ENCODE measurements at regions not wholly inside any gene's neighbourhood (a gene's known extent, or its start where the extent isn't known, plus 50 kb on each side); places are given as distances from the start of the nearest gene placed in this dataset.
A peak's percentile ranks its signal among the peaks of the same experiment; 100 is the strongest.

DNA sequence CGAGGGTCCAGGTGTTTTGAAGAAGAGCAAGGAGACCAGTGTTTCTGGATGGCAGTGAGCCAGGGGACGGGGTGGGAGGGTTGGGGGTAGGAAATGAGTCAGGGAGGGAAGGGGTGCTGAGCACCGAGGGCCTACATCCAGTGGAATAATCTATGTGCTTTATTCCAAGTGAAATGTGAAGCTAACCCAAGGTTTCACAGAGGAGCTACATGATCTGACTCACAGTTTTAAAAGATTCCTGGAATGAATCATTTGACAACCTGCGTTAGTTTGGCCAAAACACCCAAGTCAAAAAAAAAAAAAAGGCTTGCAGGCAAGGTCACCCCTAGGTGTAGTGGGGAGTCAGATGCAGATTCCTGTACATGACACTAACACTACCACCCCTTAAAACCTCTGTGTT is 419.7 kb upstream of the MEX3C start:
- Histone ChIP-seq H3K4me3 (ENCODE audit: low read length in 3 of 3) (no peak overlapping the region), H3K27me3 (ENCODE audit: control insufficient read depth in 3 of 3, insufficient read depth in 3 of 3, low read length in 3 of 3) (peaks cover 3 to 8% (median 5%) of the 10 kb centered on the region in 3 donors), H3K9me3 (ENCODE audit: control insufficient read depth in 3 of 3, low read length in 3 of 3) (no peaks in the 10 kb centered on the region), H3K27ac (ENCODE audit: low read depth, low read length) (no peak overlapping the region), H3K4me1 (ENCODE audit: control insufficient read depth in 3 of 3, insufficient read depth in 3 of 3, low read length in 3 of 3) (no peaks in the 10 kb centered on the region), H3K36me3 (ENCODE audit: control insufficient read depth in 3 of 3, insufficient read depth in 3 of 3, low read length in 3 of 3) (no peaks in the 10 kb centered on the region), H3K9ac (ENCODE audit: low read depth in 1 of 3, low read length in 3 of 3) (no peak overlapping the region)

DNA sequence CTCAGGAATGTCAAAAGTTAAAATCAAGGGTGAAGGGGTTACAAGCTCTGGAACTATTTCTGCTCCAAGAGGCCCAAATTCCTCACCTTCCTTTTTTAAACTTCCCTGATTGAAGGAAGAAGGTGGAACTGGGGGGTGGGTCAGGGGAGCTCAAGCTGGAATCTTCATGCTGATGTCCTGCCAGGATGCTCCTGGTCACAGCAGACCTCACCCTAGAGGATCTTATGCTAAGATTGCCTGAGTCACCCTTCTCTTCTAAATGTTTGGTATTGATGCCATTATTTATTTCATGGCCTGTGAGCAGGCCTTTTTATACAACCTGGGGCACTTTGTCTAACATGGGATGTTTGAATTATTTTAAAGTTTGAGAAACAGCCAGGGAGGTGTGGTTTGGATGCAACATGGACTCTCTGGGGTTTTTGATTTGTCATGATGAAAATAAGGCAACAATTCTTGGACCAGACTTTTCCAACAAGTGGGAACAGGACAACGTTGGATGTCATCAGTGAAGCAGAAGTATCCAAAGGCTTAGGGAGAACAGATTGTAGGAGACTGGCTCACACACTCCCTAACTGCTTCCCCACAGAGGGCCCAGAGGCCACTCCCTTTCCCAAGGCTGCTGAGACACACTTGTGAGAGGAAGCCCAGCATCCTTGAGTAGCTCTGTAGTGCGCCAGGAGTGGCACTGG is 420.2 kb upstream of the MEX3C start:
- H3K4me3 ChIP-seq (ENCODE audit: low read length in 3 of 3) = no peak overlapping the region
- no peaks in the 10 kb centered on the region for H3K9me3 ChIP-seq (ENCODE audit: control insufficient read depth in 3 of 3, low read length in 3 of 3)
- no peak overlapping the region for H3K27ac ChIP-seq (ENCODE audit: low read depth, low read length)
- no peaks in the 10 kb centered on the region for H3K4me1 ChIP-seq (ENCODE audit: control insufficient read depth in 3 of 3, insufficient read depth in 3 of 3, low read length in 3 of 3)
- no peak overlapping the region for H3K9ac ChIP-seq (ENCODE audit: low read depth in 1 of 3, low read length in 3 of 3)
- H3K36me3 ChIP-seq (ENCODE audit: control insufficient read depth in 3 of 3, insufficient read depth in 3 of 3, low read length in 3 of 3) = no peaks in the 10 kb centered on the region
- H3K27me3 ChIP-seq (ENCODE audit: control insufficient read depth in 3 of 3, insufficient read depth in 3 of 3, low read length in 3 of 3) = peaks cover 3 to 12% (median 7%) of the 10 kb centered on the region in 3 donors

- Histone ChIP-seq H3K4me1 (ENCODE audit: control insufficient read depth in 3 of 3, insufficient read depth in 3 of 3, low read length in 3 of 3) (no peaks in the 10 kb centered on the region), H3K27ac (ENCODE audit: low read depth, low read length) (no peak overlapping the region), H3K9ac (ENCODE audit: low read depth in 1 of 3, low read length in 3 of 3) (no peak overlapping the region), H3K9me3 (ENCODE audit: control insufficient read depth in 3 of 3, low read length in 3 of 3) (no peaks in the 10 kb centered on the region), H3K36me3 (ENCODE audit: control insufficient read depth in 3 of 3, insufficient read depth in 3 of 3, low read length in 3 of 3) (no peaks in the 10 kb centered on the region), H3K27me3 (ENCODE audit: control insufficient read depth in 3 of 3, insufficient read depth in 3 of 3, low read length in 3 of 3) (peaks cover 3 to 16% (median 11%) of the 10 kb centered on the region in 3 donors), H3K4me3 (ENCODE audit: low read length in 3 of 3) (no peak overlapping the region)
These were observed 421.8 kb upstream of the MEX3C start for GRCh38 chr18:51619283-51619682.

DNA sequence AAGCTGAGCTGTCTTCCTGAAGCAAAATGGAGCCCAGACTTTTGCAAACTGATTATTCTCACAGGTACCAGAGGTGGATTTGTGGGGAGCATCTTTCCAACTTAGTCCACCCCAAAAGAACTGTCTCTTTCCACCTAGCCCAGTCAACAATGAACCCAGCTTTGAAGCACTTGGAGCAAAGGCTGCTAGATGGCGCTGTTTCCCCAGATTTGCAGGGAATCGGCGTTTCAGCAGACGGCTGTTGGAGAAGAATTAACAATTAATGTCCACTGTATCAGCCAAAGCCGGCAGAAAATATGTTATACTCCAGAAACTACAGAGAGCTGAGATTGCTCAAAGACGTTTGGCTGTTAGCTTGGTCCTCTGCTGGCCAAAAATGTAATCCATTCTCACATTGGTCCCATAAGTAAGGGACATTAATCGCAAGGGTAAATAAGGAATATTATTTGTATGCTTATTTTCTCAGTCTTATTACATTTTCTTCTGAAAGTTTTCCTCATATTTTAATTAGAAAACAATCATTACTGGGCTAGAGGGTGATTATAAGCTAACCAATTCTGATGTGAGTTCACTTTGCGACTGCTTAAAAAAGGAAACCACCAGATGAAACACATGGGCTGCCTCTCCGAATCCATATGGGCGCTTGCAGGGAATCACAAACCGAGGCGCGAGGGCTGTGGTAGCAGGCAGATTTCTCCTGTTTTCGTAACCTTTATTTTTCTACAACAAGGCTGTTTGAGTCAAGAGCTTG is 423.8 kb upstream of the MEX3C start:
- Histone ChIP-seq H3K4me3 (ENCODE audit: low read length in 3 of 3) (peak overlapping the region in 1 of 3 donors; percentile 37), H3K36me3 (ENCODE audit: control insufficient read depth in 3 of 3, insufficient read depth in 3 of 3, low read length in 3 of 3) (no peaks in the 10 kb centered on the region), H3K9me3 (ENCODE audit: control insufficient read depth in 3 of 3, low read length in 3 of 3) (no peaks in the 10 kb centered on the region), H3K27me3 (ENCODE audit: control insufficient read depth in 3 of 3, insufficient read depth in 3 of 3, low read length in 3 of 3) (peaks cover 3 to 14% (median 11%) of the 10 kb centered on the region in 3 donors), H3K9ac (ENCODE audit: low read depth in 1 of 3, low read length in 3 of 3) (peak overlapping the region in 1 of 3 donors; percentile 34), H3K4me1 (ENCODE audit: control insufficient read depth in 3 of 3, insufficient read depth in 3 of 3, low read length in 3 of 3) (no peaks in the 10 kb centered on the region), H3K27ac (ENCODE audit: low read depth, low read length) (no peak overlapping the region)

- H3K4me1 ChIP-seq (ENCODE audit: control insufficient read depth in 3 of 3, insufficient read depth in 3 of 3, low read length in 3 of 3) = no peaks in the 10 kb centered on the region
- H3K9me3 ChIP-seq (ENCODE audit: control insufficient read depth in 3 of 3, low read length in 3 of 3) = no peaks in the 10 kb centered on the region
- no peak overlapping the region for H3K4me3 ChIP-seq (ENCODE audit: low read length in 3 of 3)
- no peak overlapping the region for H3K27ac ChIP-seq (ENCODE audit: low read depth, low read length)
- H3K9ac ChIP-seq (ENCODE audit: low read depth in 1 of 3, low read length in 3 of 3) = peak overlapping the region in 1 of 3 donors; percentile 34
- peaks cover 3 to 14% (median 11%) of the 10 kb centered on the region in 3 donors for H3K27me3 ChIP-seq (ENCODE audit: control insufficient read depth in 3 of 3, insufficient read depth in 3 of 3, low read length in 3 of 3)
- H3K36me3 ChIP-seq (ENCODE audit: control insufficient read depth in 3 of 3, insufficient read depth in 3 of 3, low read length in 3 of 3) = no peaks in the 10 kb centered on the region
These were observed 424.3 kb upstream of the MEX3C start for GRCh38 chr18:51621864-51622160.

- H3K27ac ChIP-seq (ENCODE audit: low read depth, low read length) = no peak overlapping the region
- no peaks in the 10 kb centered on the region for H3K36me3 ChIP-seq (ENCODE audit: control insufficient read depth in 3 of 3, insufficient read depth in 3 of 3, low read length in 3 of 3)
- no peak overlapping the region for H3K9ac ChIP-seq (ENCODE audit: low read depth in 1 of 3, low read length in 3 of 3)
- no peaks in the 10 kb centered on the region for H3K9me3 ChIP-seq (ENCODE audit: control insufficient read depth in 3 of 3, low read length in 3 of 3)
- peaks cover 3 to 14% (median 11%) of the 10 kb centered on the region in 3 donors for H3K27me3 ChIP-seq (ENCODE audit: control insufficient read depth in 3 of 3, insufficient read depth in 3 of 3, low read length in 3 of 3)
- no peaks in the 10 kb centered on the region for H3K4me1 ChIP-seq (ENCODE audit: control insufficient read depth in 3 of 3, insufficient read depth in 3 of 3, low read length in 3 of 3)
- H3K4me3 ChIP-seq (ENCODE audit: low read length in 3 of 3) = no peak overlapping the region
These were observed 425.2 kb upstream of the MEX3C start for GRCh38 chr18:51622702-51623101.

DNA sequence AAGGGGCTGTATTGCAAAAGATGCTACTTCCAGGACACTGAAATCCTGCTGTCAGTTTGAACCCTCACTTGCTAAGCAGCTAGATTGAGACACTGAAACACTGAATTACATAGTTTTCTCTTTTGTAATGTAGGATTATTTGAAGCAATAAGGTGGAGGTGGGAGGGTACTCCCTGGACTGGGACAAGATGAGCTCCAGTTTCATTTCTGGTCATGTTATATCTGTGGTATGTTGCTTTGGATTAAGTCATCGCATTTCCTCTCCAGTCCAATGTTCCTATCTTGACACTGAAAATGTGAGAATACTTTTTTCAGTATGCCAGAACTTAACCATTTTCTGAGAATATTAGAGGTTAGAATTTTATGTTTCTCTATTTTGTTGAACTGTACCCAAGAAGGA is 426.2 kb upstream of the MEX3C start:
- H3K9me3 ChIP-seq (ENCODE audit: control insufficient read depth in 3 of 3, low read length in 3 of 3) = no peaks in the 10 kb centered on the region
- H3K27me3 ChIP-seq (ENCODE audit: control insufficient read depth in 3 of 3, insufficient read depth in 3 of 3, low read length in 3 of 3) = peaks cover 3 to 14% (median 11%) of the 10 kb centered on the region in 3 donors
- no peaks in the 10 kb centered on the region for H3K4me1 ChIP-seq (ENCODE audit: control insufficient read depth in 3 of 3, insufficient read depth in 3 of 3, low read length in 3 of 3)
- no peak overlapping the region for H3K4me3 ChIP-seq (ENCODE audit: low read length in 3 of 3)
- H3K9ac ChIP-seq (ENCODE audit: low read depth in 1 of 3, low read length in 3 of 3) = no peak overlapping the region
- no peaks in the 10 kb centered on the region for H3K36me3 ChIP-seq (ENCODE audit: control insufficient read depth in 3 of 3, insufficient read depth in 3 of 3, low read length in 3 of 3)
- H3K27ac ChIP-seq (ENCODE audit: low read depth, low read length) = no peak overlapping the region

GRCh38 chr18:51630706-51631105 is 433.2 kb upstream of the MEX3C start:
- Histone ChIP-seq H3K27me3 (ENCODE audit: control insufficient read depth in 3 of 3, insufficient read depth in 3 of 3, low read length in 3 of 3) (no peaks in the 10 kb centered on the region), H3K4me1 (ENCODE audit: control insufficient read depth in 3 of 3, insufficient read depth in 3 of 3, low read length in 3 of 3) (no peaks in the 10 kb centered on the region), H3K4me3 (ENCODE audit: low read length in 3 of 3) (no peak overlapping the region), H3K27ac (ENCODE audit: low read depth, low read length) (no peak overlapping the region), H3K36me3 (ENCODE audit: control insufficient read depth in 3 of 3, insufficient read depth in 3 of 3, low read length in 3 of 3) (no peaks in the 10 kb centered on the region), H3K9ac (ENCODE audit: low read depth in 1 of 3, low read length in 3 of 3) (no peak overlapping the region), H3K9me3 (ENCODE audit: control insufficient read depth in 3 of 3, low read length in 3 of 3) (no peaks in the 10 kb centered on the region)

DNA sequence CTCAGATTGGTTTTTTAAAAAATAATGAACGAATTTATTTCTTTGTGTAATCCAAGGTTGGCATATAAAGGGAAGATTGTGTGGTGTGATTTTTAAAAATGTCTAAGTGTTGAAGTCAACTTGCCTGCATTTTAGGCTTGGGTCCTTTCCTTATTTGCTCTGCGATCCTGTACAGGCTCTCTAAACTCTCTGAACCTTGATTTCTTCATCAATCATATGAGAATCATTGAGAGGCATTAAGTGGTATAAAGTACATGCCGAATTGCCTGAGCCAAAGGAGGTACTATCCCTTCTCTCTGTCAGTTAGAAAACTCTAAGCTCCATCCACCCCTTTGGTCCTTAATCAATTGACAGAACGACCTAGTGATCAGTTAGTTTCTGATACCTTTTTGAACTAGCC is 440.4 kb upstream of the MEX3C start:
- Histone ChIP-seq H3K9ac (ENCODE audit: low read depth in 1 of 3, low read length in 3 of 3) (no peak overlapping the region), H3K27me3 (ENCODE audit: control insufficient read depth in 3 of 3, insufficient read depth in 3 of 3, low read length in 3 of 3) (no peaks in the 10 kb centered on the region), H3K9me3 (ENCODE audit: control insufficient read depth in 3 of 3, low read length in 3 of 3) (no peaks in the 10 kb centered on the region), H3K27ac (ENCODE audit: low read depth, low read length) (no peak overlapping the region), H3K36me3 (ENCODE audit: control insufficient read depth in 3 of 3, insufficient read depth in 3 of 3, low read length in 3 of 3) (no peaks in the 10 kb centered on the region), H3K4me3 (ENCODE audit: low read length in 3 of 3) (no peak overlapping the region), H3K4me1 (ENCODE audit: control insufficient read depth in 3 of 3, insufficient read depth in 3 of 3, low read length in 3 of 3) (no peaks in the 10 kb centered on the region)

DNA sequence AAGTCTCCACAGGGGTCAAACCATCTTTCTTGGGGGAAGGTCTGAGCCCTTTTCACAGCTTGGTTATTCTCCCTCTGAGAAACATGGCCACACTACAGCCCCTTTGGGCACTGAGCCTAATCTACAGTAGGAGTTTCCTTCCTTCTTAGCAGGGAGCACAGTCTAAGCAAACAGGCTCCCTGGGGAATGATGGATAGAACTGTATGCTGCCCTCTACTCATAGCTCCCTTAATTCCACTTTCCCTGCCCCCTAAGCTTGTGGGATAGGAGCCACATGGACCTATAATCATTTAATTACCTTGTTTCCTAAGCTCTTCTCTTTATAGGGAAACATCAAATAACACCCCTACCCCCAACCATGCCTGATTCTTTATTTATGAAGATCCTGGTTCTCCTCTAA is 442.1 kb upstream of the MEX3C start:
- H3K9ac ChIP-seq (ENCODE audit: low read depth in 1 of 3, low read length in 3 of 3) = no peak overlapping the region
- H3K9me3 ChIP-seq (ENCODE audit: control insufficient read depth in 3 of 3, low read length in 3 of 3) = no peaks in the 10 kb centered on the region
- no peaks in the 10 kb centered on the region for H3K4me1 ChIP-seq (ENCODE audit: control insufficient read depth in 3 of 3, insufficient read depth in 3 of 3, low read length in 3 of 3)
- H3K36me3 ChIP-seq (ENCODE audit: control insufficient read depth in 3 of 3, insufficient read depth in 3 of 3, low read length in 3 of 3) = no peaks in the 10 kb centered on the region
- no peak overlapping the region for H3K4me3 ChIP-seq (ENCODE audit: low read length in 3 of 3)
- no peaks in the 10 kb centered on the region for H3K27me3 ChIP-seq (ENCODE audit: control insufficient read depth in 3 of 3, insufficient read depth in 3 of 3, low read length in 3 of 3)
- no peak overlapping the region for H3K27ac ChIP-seq (ENCODE audit: low read depth, low read length)
